ENCODE measurements at regions not wholly inside any gene's neighbourhood (a gene's known extent, or its start where the extent isn't known, plus 50 kb on each side); places are given as distances from the start of the nearest gene placed in this dataset.

DNA sequence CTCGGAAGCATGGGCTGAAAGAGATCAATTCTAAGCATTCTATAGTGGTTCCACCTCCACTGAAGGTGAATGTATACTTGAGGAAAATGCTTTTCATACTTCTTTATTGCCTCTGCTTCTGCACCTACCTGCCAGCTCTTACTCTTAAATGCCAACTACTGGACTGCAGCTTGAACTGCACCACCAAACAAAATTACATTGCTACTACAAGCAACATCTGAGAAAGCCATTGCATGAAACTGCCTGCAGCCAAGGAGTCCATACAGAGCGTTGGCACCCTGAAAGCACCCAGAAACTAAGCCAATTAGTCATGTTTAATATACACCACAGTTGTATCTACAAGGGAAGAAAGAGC, 440.9 kb downstream of the BTBD3 start:
- ChIA-PET POLR2A (no interaction called here), CTCF (interaction anchor here (0.7 kb wide), 1 partner anchor 158 kb away, joined by 3 read pairs; no protein-coding TSS in a partner anchor)
- DNase-seq (ENCODE audit: extremely low spot score) = no peak

DNA sequence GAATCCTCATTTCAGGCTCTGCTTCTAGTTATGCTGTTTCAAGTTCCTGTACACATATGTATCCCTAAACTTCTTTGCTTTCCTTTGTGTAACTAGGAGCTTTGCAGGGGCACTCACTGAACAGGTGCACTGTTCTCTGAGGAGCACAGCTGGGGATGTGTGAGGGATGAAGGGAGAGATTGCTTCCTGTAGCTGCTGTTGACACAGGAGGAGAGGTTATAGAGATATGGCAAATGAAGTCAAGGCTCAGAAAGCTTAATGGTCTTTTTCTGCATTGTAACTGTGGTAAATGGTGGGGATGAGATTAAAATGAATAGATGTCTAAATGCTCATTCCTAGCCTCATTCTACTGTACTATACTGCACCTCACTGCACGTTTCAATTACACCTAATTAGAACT, 454.3 kb downstream of the BTBD3 start:
- ChIA-PET POLR2A (no interaction called here), CTCF (no interaction called here)
- DNase-seq (ENCODE audit: extremely low spot score) = no peak
- TF ChIP-seq ZNF384 (IDR thresholded peaks at IDR 0.05) = no peak
- no peak for TF ChIP-seq LEF1 (IDR thresholded peaks at IDR 0.05; ENCODE audit: borderline replicate concordance)
- no peak for TF ChIP-seq ARNT (IDR thresholded peaks at IDR 0.05)
- TF ChIP-seq NFRKB (IDR thresholded peaks at IDR 0.05) = no peak
- TF ChIP-seq HDGF (IDR thresholded peaks at IDR 0.05; ENCODE audit: borderline replicate concordance) = no peak
- TF ChIP-seq FOXM1 (IDR thresholded peaks at IDR 0.05; ENCODE audit: borderline replicate concordance) = no peak
- no peak for TF ChIP-seq BHLHE40 (IDR thresholded peaks at IDR 0.05; ENCODE audit: borderline replicate concordance)
- TF ChIP-seq L3MBTL2 (conservative IDR thresholded peaks at IDR 0.05) = no peak
- no peak for TF ChIP-seq SP1 (IDR thresholded peaks at IDR 0.05)
- no peak for TF ChIP-seq CTBP1 (IDR thresholded peaks at IDR 0.05; ENCODE audit: borderline replicate concordance)
- TF ChIP-seq FOXA1 (IDR thresholded peaks at IDR 0.05) = no peak
- TF ChIP-seq TARDBP (IDR thresholded peaks at IDR 0.05) = no peak
- no peak for TF ChIP-seq ELF4 (IDR thresholded peaks at IDR 0.05)
- no peak for TF ChIP-seq SUZ12 (IDR thresholded peaks at IDR 0.05)
- no peak for TF ChIP-seq PKNOX1 (IDR thresholded peaks at IDR 0.05)
- TF ChIP-seq FOXK2 (IDR thresholded peaks at IDR 0.05) = no peak

More for the DNA sequence above, 440.9 kb downstream of the BTBD3 start:
- no peak for TF ChIP-seq FOXA1 (IDR thresholded peaks at IDR 0.05)
- TF ChIP-seq SP1 (IDR thresholded peaks at IDR 0.05) = no peak
- TF ChIP-seq ARNT (IDR thresholded peaks at IDR 0.05) = no peak
- no peak for TF ChIP-seq ELF4 (IDR thresholded peaks at IDR 0.05)
- no peak for TF ChIP-seq CTBP1 (IDR thresholded peaks at IDR 0.05; ENCODE audit: borderline replicate concordance)
- no peak for TF ChIP-seq FOXK2 (IDR thresholded peaks at IDR 0.05)
- TF ChIP-seq BHLHE40 (IDR thresholded peaks at IDR 0.05; ENCODE audit: borderline replicate concordance) = no peak
- TF ChIP-seq PKNOX1 (IDR thresholded peaks at IDR 0.05) = no peak
- TF ChIP-seq FOXM1 (IDR thresholded peaks at IDR 0.05; ENCODE audit: borderline replicate concordance) = no peak
- no peak for TF ChIP-seq SUZ12 (IDR thresholded peaks at IDR 0.05)
- TF ChIP-seq HDGF (IDR thresholded peaks at IDR 0.05; ENCODE audit: borderline replicate concordance) = no peak
- TF ChIP-seq ZNF384 (IDR thresholded peaks at IDR 0.05) = no peak
- no peak for TF ChIP-seq LEF1 (IDR thresholded peaks at IDR 0.05; ENCODE audit: borderline replicate concordance)

DNA sequence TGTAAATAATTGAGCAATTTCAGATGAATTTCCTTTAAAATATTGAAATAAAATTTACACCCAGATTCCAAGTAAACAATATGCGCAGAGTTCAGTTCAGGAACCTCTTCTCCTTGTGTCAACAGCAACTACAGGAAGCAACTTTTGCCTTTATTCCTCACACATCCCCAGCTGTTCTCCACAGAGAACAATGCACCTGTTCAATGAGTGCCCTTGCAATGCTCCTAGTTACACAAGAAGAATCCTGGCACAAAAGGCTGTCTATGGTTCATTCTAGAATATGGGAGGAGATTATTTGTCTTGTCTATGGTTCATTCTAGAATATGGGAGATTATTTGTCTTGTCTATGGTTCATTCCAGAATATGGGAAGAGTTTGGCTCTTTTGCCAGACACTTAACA, 454.9 kb downstream of the BTBD3 start:
- POLR2A ChIA-PET = no interaction called here
- DNase-seq (ENCODE audit: extremely low spot score) = no peak
- CTCF ChIA-PET = no interaction called here

DNA sequence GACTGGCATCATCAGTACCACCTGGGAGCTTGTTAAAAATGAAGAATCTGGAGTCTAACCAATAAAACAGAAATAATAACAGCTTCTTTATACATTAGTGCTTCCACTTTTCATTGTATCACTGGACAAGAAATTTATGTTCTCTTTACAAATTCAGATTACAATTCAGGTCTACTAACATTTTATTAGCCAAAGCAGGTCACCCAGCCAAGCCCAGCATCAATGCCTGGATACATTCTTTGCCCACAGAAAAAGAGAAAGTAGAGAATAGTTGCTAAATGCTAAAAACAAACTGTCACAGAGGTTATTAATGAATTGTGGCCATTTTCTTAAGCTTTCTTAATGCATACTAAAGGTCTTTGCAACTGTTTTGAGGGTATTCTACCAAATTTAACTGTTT, 458.3 kb downstream of the BTBD3 start:
- TF ChIP-seq SP1 (IDR thresholded peaks at IDR 0.05) (no peak), ELF4 (IDR thresholded peaks at IDR 0.05) (no peak)
- ChIA-PET POLR2A (no interaction called here), CTCF (no interaction called here)
- no peak for DNase-seq (ENCODE audit: extremely low spot score)

More for the DNA sequence above, 454.9 kb downstream of the BTBD3 start:
- TF ChIP-seq FOXK2 (IDR thresholded peaks at IDR 0.05) (no peak), HDGF (IDR thresholded peaks at IDR 0.05; ENCODE audit: borderline replicate concordance) (no peak), ARNT (IDR thresholded peaks at IDR 0.05) (no peak), FOXM1 (IDR thresholded peaks at IDR 0.05; ENCODE audit: borderline replicate concordance) (no peak), BHLHE40 (IDR thresholded peaks at IDR 0.05; ENCODE audit: borderline replicate concordance) (no peak), PKNOX1 (IDR thresholded peaks at IDR 0.05) (no peak), SP1 (IDR thresholded peaks at IDR 0.05) (no peak), SUZ12 (IDR thresholded peaks at IDR 0.05) (no peak), LEF1 (IDR thresholded peaks at IDR 0.05; ENCODE audit: borderline replicate concordance) (no peak), CTBP1 (IDR thresholded peaks at IDR 0.05; ENCODE audit: borderline replicate concordance) (no peak), ZNF384 (IDR thresholded peaks at IDR 0.05) (no peak), L3MBTL2 (conservative IDR thresholded peaks at IDR 0.05) (no peak), FOXA1 (IDR thresholded peaks at IDR 0.05) (no peak), NFRKB (IDR thresholded peaks at IDR 0.05) (no peak), TARDBP (IDR thresholded peaks at IDR 0.05) (no peak), ELF4 (IDR thresholded peaks at IDR 0.05) (no peak)

- no peak for TF ChIP-seq ELF4 (IDR thresholded peaks at IDR 0.05)
- TF ChIP-seq FOXM1 (IDR thresholded peaks at IDR 0.05; ENCODE audit: borderline replicate concordance) = no peak
- TF ChIP-seq FOXK2 (IDR thresholded peaks at IDR 0.05) = no peak
- no peak for TF ChIP-seq BHLHE40 (IDR thresholded peaks at IDR 0.05; ENCODE audit: borderline replicate concordance)
- DNase-seq (ENCODE audit: extremely low spot score) = no peak
- POLR2A ChIA-PET = no interaction called here
- CTCF ChIA-PET = no interaction called here
These were observed 466.1 kb downstream of the BTBD3 start for GRCh38 chr20:12383821-12384220.

DNA sequence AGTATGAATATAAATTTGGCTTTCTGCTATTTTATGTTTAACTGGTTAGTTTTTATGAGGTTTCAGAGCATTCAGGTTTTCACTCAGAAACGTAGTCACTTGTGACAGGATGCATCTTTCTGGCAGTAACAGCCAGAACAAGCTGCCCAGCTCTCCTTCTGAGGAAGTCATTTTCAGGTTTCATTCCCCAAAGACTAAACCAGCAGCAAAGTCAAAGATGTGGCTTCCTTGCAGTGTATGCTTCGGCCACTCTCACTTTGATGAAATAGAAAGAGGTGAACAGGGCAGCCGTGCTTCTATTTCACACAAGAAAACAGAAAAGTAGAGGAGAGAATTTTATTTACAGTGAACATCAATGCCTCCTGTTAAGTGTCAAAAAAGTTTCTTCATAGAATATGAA, 469.1 kb downstream of the BTBD3 start:
- no peak for DNase-seq (ENCODE audit: extremely low spot score)
- CTCF ChIA-PET = no interaction called here
- POLR2A ChIA-PET = no interaction called here
- TF ChIP-seq L3MBTL2 (conservative IDR thresholded peaks at IDR 0.05) = no peak
- TF ChIP-seq PKNOX1 (IDR thresholded peaks at IDR 0.05) = no peak
- TF ChIP-seq LEF1 (IDR thresholded peaks at IDR 0.05; ENCODE audit: borderline replicate concordance) = no peak
- TF ChIP-seq NFRKB (IDR thresholded peaks at IDR 0.05) = no peak
- TF ChIP-seq SUZ12 (IDR thresholded peaks at IDR 0.05) = no peak
- TF ChIP-seq CTBP1 (IDR thresholded peaks at IDR 0.05; ENCODE audit: borderline replicate concordance) = no peak
- TF ChIP-seq FOXA1 (IDR thresholded peaks at IDR 0.05) = no peak
- no peak for TF ChIP-seq FOXK2 (IDR thresholded peaks at IDR 0.05)
- TF ChIP-seq FOXM1 (IDR thresholded peaks at IDR 0.05; ENCODE audit: borderline replicate concordance) = no peak
- no peak for TF ChIP-seq ELF4 (IDR thresholded peaks at IDR 0.05)
- no peak for TF ChIP-seq HDGF (IDR thresholded peaks at IDR 0.05; ENCODE audit: borderline replicate concordance)
- TF ChIP-seq BHLHE40 (IDR thresholded peaks at IDR 0.05; ENCODE audit: borderline replicate concordance) = no peak
- no peak for TF ChIP-seq TARDBP (IDR thresholded peaks at IDR 0.05)
- TF ChIP-seq SP1 (IDR thresholded peaks at IDR 0.05) = no peak

Measured in HEK293T (cell line).